Activated naive CD4-positive, alpha-beta T cell treated with anti-CD3 and anti-CD28 coated beads, Interleukin-2, amount 50 U/mL, for 24 hours (primary cell): ENCODE measurements at regions not wholly inside any gene's neighbourhood (a gene's known extent, or its start where the extent isn't known, plus 50 kb on each side); places are given as distances from the start of the nearest gene placed in this dataset.

Source experiments
- H3K27ac Mint-ChIP-seq: one replicate; pipeline ENCODE4 v1.8.0; 2021; ENCODE audit warnings: mild to moderate bottlenecking, mixed read lengths
- H3K27me3 Mint-ChIP-seq: one replicate; pipeline ENCODE4 v1.8.0; 2021; ENCODE audit warnings: mixed read lengths
- H3K36me3 Mint-ChIP-seq: one replicate; pipeline ENCODE4 v1.8.0; 2021; ENCODE audit warnings: mixed read lengths
- H3K4me1 Mint-ChIP-seq: one replicate; pipeline ENCODE4 v1.8.0; 2021; ENCODE audit warnings: mixed read lengths
- H3K4me3 Mint-ChIP-seq: one replicate; pipeline ENCODE4 v1.8.0; 2021; ENCODE audit warnings: mild to moderate bottlenecking, mixed read lengths
- H3K9me3 Mint-ChIP-seq: one replicate; pipeline ENCODE4 v1.8.0; 2021; ENCODE audit warnings: mixed read lengths

GRCh38 chr17:52244689-52245088 is 86.2 kb upstream of the CA10 start:
- Mint-ChIP-seq H3K4me1 (no peaks in the 10 kb centered on the region), H3K27ac (no peak overlapping the region), H3K4me3 (no peak overlapping the region), H3K36me3 (peaks cover 2% of the 10 kb centered on the region), H3K9me3 (peaks cover 9% of the 10 kb centered on the region), H3K27me3 (peaks cover 5% of the 10 kb centered on the region)

DNA sequence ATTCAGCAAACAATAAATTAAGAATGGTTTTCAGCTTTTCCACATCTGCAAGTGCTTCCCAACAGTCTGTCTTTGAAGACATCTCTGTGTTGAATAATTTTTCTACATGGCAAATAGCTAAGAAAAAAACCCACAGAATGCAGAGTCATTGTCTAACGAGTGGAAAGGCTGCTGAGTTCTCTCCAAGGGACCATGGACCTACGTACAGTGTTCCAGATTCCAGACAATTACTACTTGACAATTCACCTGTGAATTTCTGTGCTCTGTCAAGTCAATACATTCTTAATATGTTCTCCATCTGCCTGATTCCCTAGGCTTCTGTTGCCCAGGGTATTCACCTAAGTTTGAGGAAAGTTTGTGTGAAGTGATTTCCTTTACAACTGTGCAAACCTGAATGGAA is 83.8 kb upstream of the CA10 start:
- Mint-ChIP-seq H3K27me3 (peaks cover 4% of the 10 kb centered on the region), H3K27ac (no peak overlapping the region), H3K4me3 (no peak overlapping the region), H3K36me3 (peaks cover 2% of the 10 kb centered on the region), H3K9me3 (peaks cover 4% of the 10 kb centered on the region), H3K4me1 (no peaks in the 10 kb centered on the region)

- H3K9me3 Mint-ChIP-seq = no peaks in the 10 kb centered on the region
- no peaks in the 10 kb centered on the region for H3K36me3 Mint-ChIP-seq
- no peak overlapping the region for H3K4me3 Mint-ChIP-seq
- H3K27ac Mint-ChIP-seq = no peak overlapping the region
- H3K4me1 Mint-ChIP-seq = no peaks in the 10 kb centered on the region
- no peaks in the 10 kb centered on the region for H3K27me3 Mint-ChIP-seq
Observed at GRCh38 chr17:52237151-52237550, 78.6 kb upstream of the CA10 start.

DNA sequence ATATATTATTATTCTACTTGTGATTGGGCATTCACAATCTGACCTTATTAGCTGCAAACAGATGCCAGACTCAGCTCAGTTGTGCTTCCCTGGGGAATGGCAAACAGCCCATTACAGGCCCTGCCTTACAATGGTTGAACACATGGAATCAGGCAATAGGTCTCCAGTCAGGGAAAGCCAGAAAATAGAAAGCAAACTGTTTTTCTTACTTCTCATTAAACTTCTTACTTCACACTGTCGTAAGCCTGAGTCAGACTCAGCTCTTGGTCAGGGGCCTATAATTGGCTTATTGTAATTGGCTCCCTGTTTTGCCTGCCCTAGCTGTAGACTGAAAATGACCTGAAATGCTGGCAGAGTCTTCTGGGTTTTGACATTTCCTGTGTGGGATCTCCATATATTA is 77.0 kb upstream of the CA10 start:
- Mint-ChIP-seq H3K9me3 (no peaks in the 10 kb centered on the region), H3K4me3 (no peak overlapping the region), H3K4me1 (no peaks in the 10 kb centered on the region), H3K27me3 (no peaks in the 10 kb centered on the region), H3K36me3 (no peaks in the 10 kb centered on the region), H3K27ac (no peak overlapping the region)

- Mint-ChIP-seq H3K4me3 (no peak overlapping the region), H3K4me1 (no peaks in the 10 kb centered on the region), H3K36me3 (no peaks in the 10 kb centered on the region), H3K27ac (no peak overlapping the region), H3K9me3 (no peaks in the 10 kb centered on the region), H3K27me3 (no peaks in the 10 kb centered on the region)
Observed at GRCh38 chr17:52233632-52234031, 75.1 kb upstream of the CA10 start.

- Mint-ChIP-seq H3K27me3 (no peaks in the 10 kb centered on the region), H3K27ac (no peak overlapping the region), H3K4me1 (no peaks in the 10 kb centered on the region), H3K36me3 (no peaks in the 10 kb centered on the region), H3K4me3 (no peak overlapping the region), H3K9me3 (no peaks in the 10 kb centered on the region)
Observed at GRCh38 chr17:52233176-52233575, 74.7 kb upstream of the CA10 start.

- peaks cover 3% of the 10 kb centered on the region for H3K27me3 Mint-ChIP-seq
Observed at GRCh38 chr17:52228823-52229222, 70.3 kb upstream of the CA10 start.

DNA sequence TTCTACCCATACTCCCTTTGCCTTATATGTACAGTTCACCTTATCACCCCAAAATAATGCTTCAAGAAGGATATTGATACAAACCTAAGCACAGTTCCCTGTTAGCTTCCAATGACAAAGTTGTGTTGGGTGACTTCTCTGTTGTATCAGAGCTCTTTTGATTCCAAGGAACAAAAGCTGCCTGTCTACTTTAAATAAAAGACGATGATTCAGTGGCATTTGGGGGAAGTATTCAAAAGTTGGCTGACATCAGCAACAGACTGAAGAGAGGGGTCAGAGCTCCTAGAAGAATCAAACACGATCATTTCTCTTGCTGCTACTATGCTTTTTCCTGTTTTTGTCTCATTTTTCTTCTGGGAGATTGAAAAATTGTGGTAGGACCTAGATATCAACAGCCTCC is 69.4 kb upstream of the CA10 start:
- Mint-ChIP-seq H3K4me3 (no peak overlapping the region), H3K36me3 (no peaks in the 10 kb centered on the region), H3K27ac (no peak overlapping the region), H3K27me3 (peaks cover 3% of the 10 kb centered on the region), H3K9me3 (no peaks in the 10 kb centered on the region), H3K4me1 (no peaks in the 10 kb centered on the region)

More at GRCh38 chr17:52228823-52229222, 70.3 kb upstream of the CA10 start:
- H3K27ac Mint-ChIP-seq = no peak overlapping the region
- H3K4me3 Mint-ChIP-seq = no peak overlapping the region
- no peaks in the 10 kb centered on the region for H3K4me1 Mint-ChIP-seq
- H3K9me3 Mint-ChIP-seq = no peaks in the 10 kb centered on the region
- H3K36me3 Mint-ChIP-seq = no peaks in the 10 kb centered on the region

- no peak overlapping the region for H3K4me3 Mint-ChIP-seq
- H3K27me3 Mint-ChIP-seq = no peaks in the 10 kb centered on the region
- H3K36me3 Mint-ChIP-seq = no peaks in the 10 kb centered on the region
- H3K4me1 Mint-ChIP-seq = no peaks in the 10 kb centered on the region
- H3K27ac Mint-ChIP-seq = no peak overlapping the region
- H3K9me3 Mint-ChIP-seq = no peaks in the 10 kb centered on the region
Observed at GRCh38 chr17:52213451-52213850, 54.9 kb upstream of the CA10 start.

GRCh38 chr17:52212851-52213250 is 54.3 kb upstream of the CA10 start:
- Mint-ChIP-seq H3K27me3 (no peaks in the 10 kb centered on the region), H3K36me3 (no peaks in the 10 kb centered on the region), H3K4me3 (no peak overlapping the region), H3K4me1 (no peaks in the 10 kb centered on the region), H3K9me3 (no peaks in the 10 kb centered on the region), H3K27ac (no peak overlapping the region)

DNA sequence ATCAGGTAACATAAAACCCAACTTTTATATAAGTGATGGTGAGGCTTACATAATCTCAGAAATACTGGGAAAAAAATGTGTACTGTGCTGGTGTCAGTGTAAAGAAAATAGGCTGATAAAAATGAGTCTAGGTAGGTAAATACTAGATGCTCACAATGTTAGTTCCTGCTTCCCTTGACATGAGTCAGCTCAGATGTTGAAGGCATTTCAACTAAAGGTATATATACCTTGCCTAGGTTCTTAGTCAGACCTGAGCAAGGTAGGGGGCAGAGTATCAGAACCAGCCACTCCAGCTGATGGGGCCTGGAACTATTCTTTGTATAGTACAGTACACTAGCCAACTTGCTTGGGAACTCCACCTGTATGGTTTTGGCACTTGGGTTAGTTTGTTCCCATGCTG is 51.0 kb upstream of the CA10 start:
- H3K27ac Mint-ChIP-seq = no peak overlapping the region
- no peaks in the 10 kb centered on the region for H3K9me3 Mint-ChIP-seq
- H3K4me1 Mint-ChIP-seq = no peaks in the 10 kb centered on the region
- no peaks in the 10 kb centered on the region for H3K36me3 Mint-ChIP-seq
- H3K4me3 Mint-ChIP-seq = no peak overlapping the region
- no peaks in the 10 kb centered on the region for H3K27me3 Mint-ChIP-seq
